Tibial nerve (tissue), 4 donors: ENCODE measurements at regions not wholly inside any gene's neighbourhood (a gene's known extent, or its start where the extent isn't known, plus 50 kb on each side); places are given as distances from the start of the nearest gene placed in this dataset.

Experiments used
- EP300 ChIP-seq, 2 donors: sonication (generic); formaldehyde crosslinking; IDR thresholded peaks; one replicate each; pipeline ENCODE4 v1.6.1; 2017; ENCODE audit warnings: antibody characterized with exemption in 2 of 2, mild to moderate bottlenecking in 1 of 2
- POLR2A ChIP-seq, 2 donors: fragments of 450-650 bp; IDR thresholded peaks; one replicate each; pipeline ENCODE4 v1.6.1; 2017; ENCODE audit warnings: antibody characterized with exemption in 2 of 2, mild to moderate bottlenecking in 2 of 2, moderate library complexity in 2 of 2
- TF ChIP-seq, protein P1 (sequence below), 5 experiments: fragments of 200-600 bp in 3 of 5; fragments of 450-650 bp in 2 of 5; sonication (generic) in 3 of 5; IDR thresholded peaks; one replicate each; pipeline ENCODE4 v1.5.1; 2016 to 2019; ENCODE audit warnings: antibody characterized with exemption in 5 of 5, mild to moderate bottlenecking in 3 of 5, moderate library complexity in 2 of 5

DNA sequence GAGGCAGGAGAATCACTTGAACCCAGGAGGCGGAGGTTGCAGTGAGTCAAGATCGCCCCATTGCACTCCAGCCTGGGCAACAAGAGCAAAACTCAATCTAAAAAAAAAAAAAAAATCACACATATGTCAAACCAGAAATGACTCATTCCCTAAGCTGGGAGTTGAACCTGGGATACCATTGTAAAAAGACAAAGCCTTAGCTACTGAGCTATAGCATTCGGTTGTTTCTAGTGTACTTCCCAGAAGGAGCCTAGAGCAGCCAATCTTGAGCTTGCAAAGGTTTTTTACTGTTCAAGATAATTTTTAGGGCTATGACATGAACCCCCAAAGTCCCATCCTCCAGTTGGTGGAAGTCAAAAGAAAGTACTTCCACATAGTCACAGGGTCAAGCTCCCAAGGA is 87.9 kb downstream of the ZNF467 start:
- TF ChIP-seq, protein P1, sequence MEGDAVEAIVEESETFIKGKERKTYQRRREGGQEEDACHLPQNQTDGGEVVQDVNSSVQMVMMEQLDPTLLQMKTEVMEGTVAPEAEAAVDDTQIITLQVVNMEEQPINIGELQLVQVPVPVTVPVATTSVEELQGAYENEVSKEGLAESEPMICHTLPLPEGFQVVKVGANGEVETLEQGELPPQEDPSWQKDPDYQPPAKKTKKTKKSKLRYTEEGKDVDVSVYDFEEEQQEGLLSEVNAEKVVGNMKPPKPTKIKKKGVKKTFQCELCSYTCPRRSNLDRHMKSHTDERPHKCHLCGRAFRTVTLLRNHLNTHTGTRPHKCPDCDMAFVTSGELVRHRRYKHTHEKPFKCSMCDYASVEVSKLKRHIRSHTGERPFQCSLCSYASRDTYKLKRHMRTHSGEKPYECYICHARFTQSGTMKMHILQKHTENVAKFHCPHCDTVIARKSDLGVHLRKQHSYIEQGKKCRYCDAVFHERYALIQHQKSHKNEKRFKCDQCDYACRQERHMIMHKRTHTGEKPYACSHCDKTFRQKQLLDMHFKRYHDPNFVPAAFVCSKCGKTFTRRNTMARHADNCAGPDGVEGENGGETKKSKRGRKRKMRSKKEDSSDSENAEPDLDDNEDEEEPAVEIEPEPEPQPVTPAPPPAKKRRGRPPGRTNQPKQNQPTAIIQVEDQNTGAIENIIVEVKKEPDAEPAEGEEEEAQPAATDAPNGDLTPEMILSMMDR (IDR thresholded peaks at IDR 0.05) = no peak
- no peak for TF ChIP-seq POLR2A (IDR thresholded peaks at IDR 0.05)
- no peak for TF ChIP-seq EP300 (IDR thresholded peaks at IDR 0.05)
